AG09309 (cell line): ENCODE measurements at regions not wholly inside any gene's neighbourhood (a gene's known extent, or its start where the extent isn't known, plus 50 kb on each side); places are given as distances from the start of the nearest gene placed in this dataset.

ENCODE experiments used
- DNase-seq: peaks from one replicate; pipeline ENCODE4 v3.0.0-alpha.2; 2010; ENCODE audit warnings: low read depth
- H3K4me3 ChIP-seq: 2 replicates; pipeline ENCODE4 v1.5.1; 2011; ENCODE audit warnings: mild to moderate bottlenecking, low read depth, low read length, moderate library complexity; ENCODE audit not compliant: control insufficient read depth
- TF ChIP-seq, protein P1 (sequence below): IDR thresholded peaks from 2 replicates; pipeline ENCODE4 v1.5.1; 2011; ENCODE audit warnings: mild to moderate bottlenecking, low read depth, low read length, inconsistent platforms; ENCODE audit not compliant: insufficient read depth, control insufficient read depth; ENCODE audit errors: missing control alignments

GRCh38 chr7:45979275-45980180 lies 58.5 kb upstream of the IGFBP3 start:
- DNase-seq = no peak
- no peak overlapping the region for H3K4me3 ChIP-seq
- TF ChIP-seq, protein P1, sequence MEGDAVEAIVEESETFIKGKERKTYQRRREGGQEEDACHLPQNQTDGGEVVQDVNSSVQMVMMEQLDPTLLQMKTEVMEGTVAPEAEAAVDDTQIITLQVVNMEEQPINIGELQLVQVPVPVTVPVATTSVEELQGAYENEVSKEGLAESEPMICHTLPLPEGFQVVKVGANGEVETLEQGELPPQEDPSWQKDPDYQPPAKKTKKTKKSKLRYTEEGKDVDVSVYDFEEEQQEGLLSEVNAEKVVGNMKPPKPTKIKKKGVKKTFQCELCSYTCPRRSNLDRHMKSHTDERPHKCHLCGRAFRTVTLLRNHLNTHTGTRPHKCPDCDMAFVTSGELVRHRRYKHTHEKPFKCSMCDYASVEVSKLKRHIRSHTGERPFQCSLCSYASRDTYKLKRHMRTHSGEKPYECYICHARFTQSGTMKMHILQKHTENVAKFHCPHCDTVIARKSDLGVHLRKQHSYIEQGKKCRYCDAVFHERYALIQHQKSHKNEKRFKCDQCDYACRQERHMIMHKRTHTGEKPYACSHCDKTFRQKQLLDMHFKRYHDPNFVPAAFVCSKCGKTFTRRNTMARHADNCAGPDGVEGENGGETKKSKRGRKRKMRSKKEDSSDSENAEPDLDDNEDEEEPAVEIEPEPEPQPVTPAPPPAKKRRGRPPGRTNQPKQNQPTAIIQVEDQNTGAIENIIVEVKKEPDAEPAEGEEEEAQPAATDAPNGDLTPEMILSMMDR = no peak

GRCh38 chr7:45978731-45979211 lies 57.7 kb upstream of the IGFBP3 start:
- DNase-seq = no peak
- TF ChIP-seq, protein P1 = no peak
- no peak overlapping the region for H3K4me3 ChIP-seq

DNA sequence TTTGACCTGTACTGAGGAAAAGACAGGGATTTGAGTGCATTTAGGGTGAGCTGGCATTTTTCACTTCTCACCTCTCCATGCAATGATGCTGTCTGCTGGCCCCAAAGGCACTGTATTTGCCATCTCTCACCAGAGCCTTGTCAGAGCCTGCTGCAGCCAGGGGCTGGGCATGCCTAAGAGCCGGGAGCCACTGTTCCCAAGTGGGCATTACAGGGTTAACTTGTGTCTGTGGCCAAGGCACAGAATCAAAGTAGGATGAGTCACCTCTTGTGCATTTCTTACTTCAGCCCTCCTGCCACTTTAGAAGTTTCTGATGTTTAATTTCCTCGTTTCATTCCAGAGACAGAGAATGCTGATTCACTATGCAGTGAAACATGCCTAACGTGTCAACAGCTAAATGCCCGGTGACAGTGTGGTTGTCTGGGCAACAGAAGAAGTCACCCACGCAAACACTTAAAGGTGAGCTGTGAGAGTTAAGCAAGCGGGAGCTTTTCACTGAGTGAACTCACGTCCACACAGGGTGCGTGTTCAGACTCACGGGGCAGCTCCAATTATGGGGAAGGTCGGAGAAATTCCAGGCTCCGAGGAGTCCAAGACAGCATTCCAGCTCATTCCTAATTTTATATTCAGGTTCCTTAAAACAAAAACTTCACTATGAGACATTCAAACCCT lies 57.1 kb upstream of the IGFBP3 start:
- TF ChIP-seq, protein P1 = no peak
- no peak overlapping the region for H3K4me3 ChIP-seq
- DNase-seq = peak; percentile 96

GRCh38 chr7:45977256-45977780 lies 56.2 kb upstream of the IGFBP3 start:
- no peak for DNase-seq
- TF ChIP-seq, protein P1 = no peak

GRCh38 chr7:45976485-45976856 lies 55.4 kb upstream of the IGFBP3 start:
- H3K4me3 ChIP-seq = no peak overlapping the region
- no peak for DNase-seq
- TF ChIP-seq, protein P1 = no peak

More at GRCh38 chr7:45977256-45977780, 56.2 kb upstream of the IGFBP3 start:
- no peak overlapping the region for H3K4me3 ChIP-seq

DNA sequence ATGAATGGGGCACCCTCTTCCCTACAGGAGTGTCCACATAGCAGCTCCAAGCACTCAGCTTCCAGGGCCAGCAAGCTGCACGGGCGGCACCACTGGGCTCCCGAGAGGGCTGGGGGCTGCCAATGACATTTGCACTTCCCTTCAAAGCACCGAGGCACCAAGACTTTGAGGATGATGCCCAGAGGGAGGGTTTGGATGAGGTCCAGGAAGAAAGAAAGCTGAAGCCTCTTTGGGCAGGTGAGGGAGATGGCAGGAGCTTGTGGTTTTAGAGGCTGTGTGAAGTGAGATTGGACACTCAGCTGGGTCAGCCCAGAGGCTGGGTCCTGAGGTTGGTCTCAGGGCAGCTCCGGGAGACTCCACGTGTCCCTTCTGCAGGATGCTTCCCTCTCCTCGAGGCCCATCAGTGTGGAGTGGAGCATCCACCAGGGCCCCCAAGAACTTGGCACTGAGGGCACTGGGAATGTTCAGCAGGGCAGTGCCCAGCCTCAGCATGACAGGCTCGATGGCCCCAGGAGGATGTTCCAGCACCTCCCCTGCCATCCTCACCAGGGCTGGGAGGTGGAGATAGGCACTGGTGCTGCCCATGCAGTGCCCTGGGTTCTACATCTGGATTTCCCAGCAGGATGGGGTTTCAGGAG lies 54.9 kb upstream of the IGFBP3 start:
- no peak for DNase-seq
- TF ChIP-seq, protein P1 = no peak
- H3K4me3 ChIP-seq = no peak overlapping the region
